Right cardiac atrium (tissue), 5 donors: ENCODE measurements at regions not wholly inside any gene's neighbourhood (a gene's known extent, or its start where the extent isn't known, plus 50 kb on each side); places are given as distances from the start of the nearest gene placed in this dataset.
"Not testable (repeated sequence)": the region's sequence is repeated elsewhere in the genome, so short reads cannot be mapped to it uniquely, and the experiment has no call there.

Source experiments
- ATAC-seq, 2 donors: fragments of 200-7000 bp; cut with Tn5 transposase; one replicate each; pipeline versions ENCODE4 v1.8.0 to v1.9.1; 2020; ENCODE audit warnings: moderate library complexity in 2 of 2, mild to moderate bottlenecking in 1 of 2
- DNase-seq, 3 donors: peaks; one replicate each; pipeline ENCODE4 v3.0.0-alpha.2; 2020
- H3K27ac ChIP-seq: one replicate; pipeline ENCODE4 v1.5.1; 2013; ENCODE audit warnings: mild to moderate bottlenecking, low read length, control low read depth, moderate library complexity
- H3K27me3 ChIP-seq: one replicate; pipeline ENCODE4 v1.6.1; 2013; ENCODE audit not compliant: control insufficient read depth, insufficient read depth
- H3K4me1 ChIP-seq: one replicate; pipeline ENCODE4 v1.6.1; 2013; ENCODE audit warnings: low read length; ENCODE audit not compliant: control insufficient read depth, insufficient read depth
- H3K4me3 ChIP-seq: one replicate; pipeline ENCODE4 v1.5.1; 2013; ENCODE audit warnings: low read length, control low read depth
- H3K9me3 ChIP-seq: one replicate; pipeline ENCODE4 v1.6.1; 2013; ENCODE audit warnings: low read length; ENCODE audit not compliant: control insufficient read depth
- WGBS: extraction: QIAGEN DNeasy Blood & Tissue Kit; methylation state at CpG from one replicate; pipeline ENCODE4 v1.1.7; 2013; 5-methylcytosine and 5-hydroxymethylcytosine counted together
- intact Hi-C, 4 donors: fragments of 100-400 bp; cut with DNase I; formaldehyde crosslinking; loops; one replicate each; pipeline versions ENCODE4 v1.11.0 to v1.14.0; 2022 to 2023
- donor health status: healthy with polysubstance abuse.
- donor health status: DM: no; HTN: yes; CAD: no.
- donor health status: DM: no; HTN: no; CAD: no.
- donor health status: DM: no; HTN: yes; CAD: no; lungs with severe emphysema.
- donor health status: DM: yes; HTN: yes; CAD: no.

- H3K4me1 ChIP-seq, ATAC-seq, H3K27me3 ChIP-seq, H3K9me3 ChIP-seq, H3K4me3 ChIP-seq, H3K27ac ChIP-seq, DNase-seq: not testable (repeated sequence)
- 95% methylated on average over 4 of the region's 4 CpGs for WGBS
- intact Hi-C loops, result loop anchor here in 1 of 4 donors (10.0 kb wide), 1 partner anchor 47 kb away; no protein-coding TSS in a partner anchor
Measured at GRCh38 chr5:159502116-159502515, 171.8 kb upstream of the IL12B start.

GRCh38 chr5:159503236-159503635, 172.9 kb upstream of the IL12B start:
- Histone ChIP-seq H3K4me1 (peaks cover 4% of the 10 kb centered on the region), H3K9me3 (no peaks in the 10 kb centered on the region), H3K27ac (no peak overlapping the region), H3K4me3 (no peak overlapping the region), H3K27me3 (no peaks in the 10 kb centered on the region)
- intact Hi-C loops, result loop anchor here in 1 of 4 donors (10.0 kb wide), 1 partner anchor 48 kb away; no protein-coding TSS in a partner anchor
- WGBS, result 87% methylated on average over 4 of the region's 4 CpGs
- DNase-seq (no peak), ATAC-seq (no peak)

DNA sequence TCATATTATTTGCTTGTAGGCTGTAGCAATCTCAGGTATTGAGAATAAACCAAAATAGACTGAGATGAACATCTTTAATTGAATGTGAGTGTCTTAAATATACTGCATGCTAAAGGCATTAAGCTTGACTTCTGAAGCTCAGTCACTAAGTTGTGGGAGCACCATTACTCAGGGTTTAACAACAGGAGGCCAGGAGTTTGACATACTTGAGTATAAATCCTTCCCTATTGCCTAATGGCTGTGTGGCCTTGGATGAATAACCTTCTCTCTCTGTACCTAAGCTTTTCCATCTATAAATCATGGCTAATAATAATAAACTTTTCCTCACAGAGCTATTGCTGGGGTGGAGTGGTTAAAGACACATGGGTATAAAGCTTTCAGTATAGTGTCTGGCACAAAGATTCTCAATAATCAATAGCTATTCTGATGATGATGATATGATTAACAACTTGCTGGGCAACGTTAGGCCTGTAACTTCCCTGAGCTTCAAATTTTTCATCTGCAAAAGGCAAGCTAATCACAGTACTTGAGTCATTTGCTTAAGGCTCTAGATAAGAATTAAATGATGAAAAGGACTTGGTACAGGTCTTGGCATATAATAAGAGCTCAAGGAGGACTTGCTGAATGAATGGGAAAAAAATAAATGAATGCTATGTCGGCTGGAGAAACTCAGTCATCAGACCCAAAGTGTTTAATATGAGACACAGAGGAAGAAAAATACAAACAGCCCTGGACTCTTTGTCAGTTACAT, 174.0 kb upstream of the IL12B start:
- Histone ChIP-seq H3K4me3 (no peak overlapping the region), H3K27ac (peak overlapping the region; percentile 86), H3K27me3 (no peaks in the 10 kb centered on the region), H3K4me1 (peaks cover 4% of the 10 kb centered on the region), H3K9me3 (no peaks in the 10 kb centered on the region)
- intact Hi-C loops, result loop anchor here in 1 of 4 donors (10.0 kb wide), 1 partner anchor 49 kb away; no protein-coding TSS in a partner anchor
- WGBS, result 12% methylated on average over 2 of the region's 2 CpGs
- DNase-seq (no peak), ATAC-seq (no peak)

DNA sequence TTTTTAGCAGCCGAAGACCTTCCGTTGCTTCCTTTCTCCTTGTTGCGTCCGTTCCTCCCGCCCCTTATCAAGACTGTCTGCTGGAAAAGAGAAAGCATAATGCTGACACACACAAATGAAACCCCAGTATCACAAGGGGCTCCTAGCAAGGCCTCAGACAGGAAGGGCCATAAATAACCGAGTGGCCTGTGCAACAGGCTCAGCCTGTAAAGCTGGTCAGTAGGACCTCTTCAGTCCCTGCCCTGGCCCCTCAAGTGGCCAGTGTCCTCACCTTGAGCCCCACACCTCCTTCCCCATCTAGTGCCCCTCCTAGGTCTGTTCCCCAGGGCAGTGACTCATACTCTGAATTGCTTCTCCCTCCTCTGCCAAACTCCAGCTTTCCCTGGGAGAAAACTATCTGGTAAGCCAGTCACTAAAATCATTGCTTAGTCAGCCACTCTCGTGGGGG, 174.6 kb upstream of the IL12B start:
- no peaks in the 10 kb centered on the region for H3K27me3 ChIP-seq
- WGBS, result 5% methylated on average over 7 of the region's 7 CpGs
- intact Hi-C loops, result loop anchor here in 1 of 4 donors (10.0 kb wide), 1 partner anchor 50 kb away; no protein-coding TSS in a partner anchor
- H3K27ac ChIP-seq, result peak overlapping the region; percentile 86
- H3K4me1 ChIP-seq, result peaks cover 6% of the 10 kb centered on the region
- DNase-seq (peak; percentile 37 to 68 (median 59)), ATAC-seq (peak; percentile 86 to 93)
- H3K4me3 ChIP-seq, result no peak overlapping the region
- no peaks in the 10 kb centered on the region for H3K9me3 ChIP-seq

DNA sequence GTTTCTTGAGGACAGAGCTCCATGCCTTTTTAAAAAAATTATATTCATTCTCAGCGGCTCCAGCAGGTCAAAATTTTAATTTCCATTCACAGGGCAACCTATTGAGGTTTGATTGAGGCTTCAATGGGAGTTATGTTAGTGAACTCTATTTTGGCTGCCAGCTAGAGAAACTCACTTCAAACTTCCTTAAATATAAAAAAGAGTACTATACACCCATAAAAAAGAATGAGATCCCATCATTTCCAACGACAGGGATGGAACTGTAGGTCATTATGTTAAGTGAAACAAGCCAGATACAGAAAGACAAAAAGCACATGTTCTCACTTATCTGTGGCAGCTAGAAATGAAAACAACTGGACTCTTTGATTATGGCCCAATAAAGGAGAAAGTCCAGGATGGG, 176.8 kb upstream of the IL12B start:
- H3K9me3 ChIP-seq, result no peaks in the 10 kb centered on the region
- intact Hi-C loops, result loop anchor here in 1 of 4 donors (10.0 kb wide), 1 partner anchor 52 kb away; no protein-coding TSS in a partner anchor
- ATAC-seq (no peak), DNase-seq (no peak)
- H3K4me3 ChIP-seq, result no peak overlapping the region
- 86% methylated on average over 2 of the region's 2 CpGs for WGBS
- no peak overlapping the region for H3K27ac ChIP-seq
- peaks cover 9% of the 10 kb centered on the region for H3K4me1 ChIP-seq
- no peaks in the 10 kb centered on the region for H3K27me3 ChIP-seq

DNA sequence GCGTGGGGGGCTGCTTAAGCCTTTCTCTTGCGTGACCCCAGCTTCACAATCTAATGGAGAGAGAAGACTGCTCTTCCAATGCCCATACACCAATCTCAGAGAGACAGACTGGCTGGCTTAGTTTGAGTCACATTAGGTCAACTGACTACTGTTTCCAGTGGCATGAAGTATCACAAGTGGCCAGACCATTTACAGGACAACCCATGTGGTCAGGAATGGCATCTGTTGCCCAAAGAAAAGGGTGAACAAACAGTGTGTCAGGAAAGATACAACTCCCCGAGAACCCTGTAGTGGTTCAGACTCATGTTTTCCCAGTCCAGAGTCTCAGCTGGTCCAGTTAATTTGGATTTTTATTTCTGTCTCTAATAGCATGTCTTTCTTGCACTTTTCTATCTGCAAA, 177.4 kb upstream of the IL12B start:
- no peaks in the 10 kb centered on the region for H3K9me3 ChIP-seq
- peaks cover 9% of the 10 kb centered on the region for H3K4me1 ChIP-seq
- H3K27me3 ChIP-seq, result no peaks in the 10 kb centered on the region
- peak overlapping the region; percentile 38 for H3K27ac ChIP-seq
- DNase-seq (no peak), ATAC-seq (no peak)
- no peak overlapping the region for H3K4me3 ChIP-seq
- intact Hi-C loops, result loop anchor here in 1 of 4 donors (10.0 kb wide), 1 partner anchor 53 kb away; no protein-coding TSS in a partner anchor
- WGBS, result 83% methylated on average over 3 of the region's 3 CpGs

- H3K27me3 ChIP-seq, result no peaks in the 10 kb centered on the region
- ATAC-seq (peak; percentile 15 to 24), DNase-seq (no peak)
- no peaks in the 10 kb centered on the region for H3K9me3 ChIP-seq
- H3K4me3 ChIP-seq, result no peak overlapping the region
- H3K4me1 ChIP-seq, result peaks cover 9% of the 10 kb centered on the region
- 32% methylated on average over 5 of the region's 5 CpGs for WGBS
- peak overlapping the region; percentile 85 for H3K27ac ChIP-seq
- intact Hi-C loops, result loop anchor here in 1 of 4 donors (10.0 kb wide), 1 partner anchor 54 kb away; no protein-coding TSS in a partner anchor
Measured at GRCh38 chr5:159508344-159508743, 178.1 kb upstream of the IL12B start.

- Histone ChIP-seq H3K27me3 (no peaks in the 10 kb centered on the region), H3K4me1 (peaks cover 9% of the 10 kb centered on the region), H3K27ac (peak overlapping the region; percentile 93), H3K4me3 (no peak overlapping the region), H3K9me3 (no peaks in the 10 kb centered on the region)
- intact Hi-C loops, result loop anchor here in 1 of 4 donors (10.0 kb wide), 1 partner anchor 54 kb away; no protein-coding TSS in a partner anchor
- ATAC-seq (no peak), DNase-seq (no peak)
- WGBS, result 65% methylated on average over 7 of the region's 7 CpGs
Measured at GRCh38 chr5:159509002-159509660, 178.8 kb upstream of the IL12B start.

DNA sequence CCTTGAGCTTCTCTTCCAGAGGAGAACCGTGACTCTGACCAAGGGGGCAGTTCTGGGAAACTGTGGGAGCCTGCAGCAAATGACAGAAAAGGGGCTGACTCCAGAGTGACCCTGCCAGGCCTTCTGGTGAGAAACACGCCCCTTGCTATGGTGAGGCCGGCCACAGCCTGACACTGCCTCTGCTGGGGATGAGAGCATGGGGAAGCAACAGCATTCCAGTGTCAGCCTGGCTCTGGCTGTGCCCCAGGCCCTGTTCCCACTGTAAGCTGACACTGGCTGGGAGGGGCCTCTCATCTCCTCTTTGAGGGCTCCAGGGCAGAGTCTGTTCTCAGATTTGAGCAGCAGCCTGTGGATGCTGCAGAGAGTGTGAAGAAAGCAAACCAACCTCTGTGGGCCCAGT, 180.0 kb upstream of the IL12B start:
- intact Hi-C loops, result loop anchor here in 2 of 4 donors (5.0 to 10.0 kb wide), 4 partner anchors 63 to 465 kb away; no protein-coding TSS in a partner anchor
- Histone ChIP-seq H3K27me3 (no peaks in the 10 kb centered on the region), H3K27ac (peak overlapping the region; percentile 97), H3K9me3 (no peaks in the 10 kb centered on the region), H3K4me1 (peaks cover 5% of the 10 kb centered on the region), H3K4me3 (no peak overlapping the region)
- DNase-seq (peak; percentile 69 to 92 (median 90)), ATAC-seq (peak; percentile 95 to 96)
- 30% methylated on average over 3 of the region's 3 CpGs for WGBS

GRCh38 chr5:159511570-159511969, 181.3 kb upstream of the IL12B start:
- Histone ChIP-seq H3K4me1 (peaks cover 5% of the 10 kb centered on the region), H3K4me3 (no peak overlapping the region), H3K9me3 (no peaks in the 10 kb centered on the region), H3K27me3 (no peaks in the 10 kb centered on the region), H3K27ac (no peak overlapping the region)
- DNase-seq, result no peak
- no peak for ATAC-seq
- 96% methylated on average over 2 of the region's 2 CpGs for WGBS
- intact Hi-C loops, result loop anchor here in 2 of 4 donors (5.0 to 10.0 kb wide), 4 partner anchors 64 to 463 kb away; no protein-coding TSS in a partner anchor

DNA sequence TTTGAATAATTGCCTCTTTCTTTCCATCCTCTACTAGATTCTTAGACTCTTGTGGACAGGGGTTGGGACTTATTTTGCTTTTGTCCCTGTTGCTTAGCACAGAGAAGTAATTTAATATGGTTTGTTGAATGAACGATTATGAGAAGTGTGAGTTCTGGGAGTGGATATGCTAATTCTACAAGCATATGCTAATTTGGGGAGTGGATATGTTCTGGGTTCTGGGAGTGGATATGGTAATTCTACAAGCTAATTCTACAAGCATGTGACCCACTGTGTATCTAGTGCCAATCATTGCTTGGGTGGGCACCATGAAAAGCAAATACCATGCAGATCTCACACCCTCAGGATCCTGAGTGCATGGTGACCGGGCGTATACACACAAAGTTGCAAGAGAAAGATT, 181.8 kb upstream of the IL12B start:
- ATAC-seq (no peak), DNase-seq (no peak)
- Histone ChIP-seq H3K4me1 (peaks cover 5% of the 10 kb centered on the region), H3K9me3 (no peaks in the 10 kb centered on the region), H3K4me3 (no peak overlapping the region), H3K27ac (no peak overlapping the region), H3K27me3 (no peaks in the 10 kb centered on the region)
- WGBS, result 93% methylated on average over 3 of the region's 3 CpGs
- intact Hi-C loops, result loop anchor here in 2 of 4 donors (5.0 to 10.0 kb wide), 4 partner anchors 65 to 463 kb away; no protein-coding TSS in a partner anchor
